Fibroblast of skin of back (primary cell): ENCODE measurements at regions not wholly inside any gene's neighbourhood (a gene's known extent, or its start where the extent isn't known, plus 50 kb on each side); places are given as distances from the start of the nearest gene placed in this dataset.
"Not testable (repeated sequence)": the region's sequence is repeated elsewhere in the genome, so short reads cannot be mapped to it uniquely, and the experiment has no call there.

Experiments
- DNase-seq: peaks from one replicate; pipeline ENCODE4 v3.0.0-alpha.2; 2013

DNA sequence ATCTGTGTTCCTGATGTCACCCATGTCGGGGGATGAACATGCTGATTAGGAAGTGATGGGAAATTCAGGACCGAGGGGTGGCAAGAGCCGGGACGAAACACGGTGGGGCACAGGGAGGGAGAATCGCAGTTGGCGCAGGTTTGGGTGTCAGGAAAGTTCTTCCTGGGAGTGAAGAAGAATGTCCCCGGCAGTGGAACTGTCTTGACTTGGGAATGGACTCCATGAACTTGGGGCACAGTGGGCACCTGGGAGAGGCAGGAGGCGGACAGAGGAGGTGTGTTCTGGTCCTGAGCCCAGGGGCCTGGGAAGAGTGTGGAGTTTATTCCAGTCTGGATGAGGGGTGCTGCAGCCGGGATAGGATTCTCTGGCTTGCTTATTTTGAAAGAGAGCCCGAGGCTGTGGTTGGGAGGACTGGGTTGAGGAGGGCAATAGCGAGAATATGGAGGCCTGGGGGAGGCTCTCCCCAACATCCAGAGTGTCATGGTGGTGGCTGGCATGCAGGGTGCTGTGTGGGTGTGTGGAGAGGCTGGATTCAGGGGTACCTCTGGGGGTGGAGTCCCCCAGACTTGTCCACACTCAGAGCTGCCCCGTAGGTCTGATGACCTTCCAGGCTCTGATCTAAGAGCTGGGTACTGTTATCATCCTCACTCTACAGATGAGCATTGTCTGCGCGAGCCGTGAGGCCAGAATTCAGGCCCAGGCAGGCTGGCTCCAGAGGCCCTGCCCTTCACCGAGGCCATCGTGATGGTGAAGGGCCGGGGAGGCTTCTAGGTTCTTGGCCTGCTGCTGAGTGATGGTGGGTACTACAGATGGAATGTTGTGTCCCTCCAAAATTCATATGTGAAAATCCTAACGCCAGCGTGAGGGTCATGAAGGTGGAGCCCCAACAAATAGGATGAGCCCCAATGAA is 274.5 kb upstream of the C1orf174 start:
- no peak for DNase-seq

DNA sequence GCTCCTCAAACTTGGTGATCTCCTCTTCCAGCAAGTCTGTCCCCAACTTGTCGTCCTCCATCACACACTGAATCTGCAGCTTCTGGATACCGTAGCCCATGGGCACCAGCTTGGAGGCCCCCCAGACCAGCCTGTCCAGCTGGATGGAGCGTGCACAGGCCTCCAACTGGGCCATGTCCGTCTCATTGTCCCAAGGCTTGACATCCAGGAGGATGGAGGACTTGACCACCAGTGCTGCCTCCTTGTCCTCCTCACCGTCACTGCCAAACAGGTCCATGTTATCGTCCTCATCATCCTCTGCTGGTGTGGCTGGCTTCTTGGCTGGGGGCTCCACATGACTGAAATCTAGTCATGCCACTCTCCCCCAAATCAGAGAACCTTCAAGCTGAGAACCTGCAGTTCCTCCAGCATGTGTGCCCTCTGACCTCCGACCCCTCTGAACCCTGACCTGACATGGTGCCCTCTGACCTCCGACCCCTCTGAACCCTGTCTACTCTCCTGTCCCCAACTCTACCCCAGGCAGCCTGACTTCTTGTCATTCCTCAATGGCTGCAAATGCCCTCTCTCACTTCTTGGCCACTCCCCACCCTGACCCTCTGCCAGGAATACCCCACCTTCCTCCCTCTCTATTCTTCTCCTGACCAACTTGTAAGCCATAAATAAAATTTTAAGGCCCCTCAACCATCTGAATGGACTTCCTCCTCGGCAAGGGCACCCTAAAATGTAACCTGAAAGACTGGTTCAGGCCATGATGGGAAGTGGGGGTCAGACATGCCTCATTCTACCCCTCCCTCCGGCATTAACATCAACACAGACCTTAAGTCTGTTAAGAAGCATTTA is 275.7 kb upstream of the C1orf174 start:
- no peak for DNase-seq

DNA sequence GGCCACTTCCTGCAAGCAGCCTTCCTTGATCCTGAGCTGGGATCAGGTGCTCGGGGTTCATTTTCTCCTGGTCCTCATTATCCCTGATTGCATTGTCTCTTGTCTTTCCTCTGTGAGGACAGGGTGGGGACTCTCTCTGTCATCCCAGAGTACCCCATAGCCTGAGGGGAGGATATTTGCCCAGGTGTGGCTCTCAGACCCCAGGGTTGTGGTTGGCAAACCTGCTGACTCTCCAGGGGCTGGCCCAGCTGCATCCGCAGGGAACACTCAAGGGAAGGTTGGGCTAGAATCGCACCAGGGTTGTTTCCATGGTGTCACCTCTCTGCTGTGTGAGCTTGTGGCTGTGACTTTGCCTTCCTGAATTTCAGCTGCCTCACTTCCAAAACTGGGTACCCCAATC is 276.8 kb upstream of the C1orf174 start:
- no peak for DNase-seq

DNA sequence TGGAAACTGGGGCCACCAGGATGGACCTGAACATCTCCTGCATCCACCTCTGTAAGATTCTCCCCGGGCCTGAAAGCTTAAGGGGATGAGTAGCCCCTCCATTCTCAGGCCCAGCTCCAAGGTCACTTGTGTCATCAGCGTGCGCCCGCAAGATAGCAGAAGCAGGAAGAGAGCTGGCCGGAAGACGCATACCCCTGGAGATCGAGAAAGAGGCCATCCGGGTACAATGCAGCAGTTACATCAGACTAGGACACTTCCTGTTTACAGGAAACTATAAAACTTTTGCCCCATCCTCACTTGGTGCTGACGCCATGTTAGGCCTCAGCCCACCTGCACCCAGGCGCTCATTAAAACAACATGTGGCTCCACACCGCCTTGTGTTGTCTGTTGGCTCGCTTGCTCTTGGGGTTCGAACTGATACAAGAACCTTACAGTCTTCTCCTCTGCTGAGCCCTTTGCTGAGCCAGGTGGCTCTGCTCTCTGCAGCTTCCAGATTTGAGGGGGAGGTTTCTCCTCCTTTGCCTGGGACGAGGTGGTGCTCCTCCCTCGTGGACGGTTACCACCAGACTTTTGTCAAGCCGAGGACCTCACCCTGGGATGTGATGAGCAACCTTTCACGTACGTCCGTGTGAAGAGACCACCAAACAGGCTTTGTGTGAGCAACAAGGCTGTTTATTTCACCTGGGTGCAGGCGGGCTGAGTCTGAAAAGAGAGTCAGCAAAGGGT is 277.5 kb upstream of the C1orf174 start:
- no peak for DNase-seq

DNA sequence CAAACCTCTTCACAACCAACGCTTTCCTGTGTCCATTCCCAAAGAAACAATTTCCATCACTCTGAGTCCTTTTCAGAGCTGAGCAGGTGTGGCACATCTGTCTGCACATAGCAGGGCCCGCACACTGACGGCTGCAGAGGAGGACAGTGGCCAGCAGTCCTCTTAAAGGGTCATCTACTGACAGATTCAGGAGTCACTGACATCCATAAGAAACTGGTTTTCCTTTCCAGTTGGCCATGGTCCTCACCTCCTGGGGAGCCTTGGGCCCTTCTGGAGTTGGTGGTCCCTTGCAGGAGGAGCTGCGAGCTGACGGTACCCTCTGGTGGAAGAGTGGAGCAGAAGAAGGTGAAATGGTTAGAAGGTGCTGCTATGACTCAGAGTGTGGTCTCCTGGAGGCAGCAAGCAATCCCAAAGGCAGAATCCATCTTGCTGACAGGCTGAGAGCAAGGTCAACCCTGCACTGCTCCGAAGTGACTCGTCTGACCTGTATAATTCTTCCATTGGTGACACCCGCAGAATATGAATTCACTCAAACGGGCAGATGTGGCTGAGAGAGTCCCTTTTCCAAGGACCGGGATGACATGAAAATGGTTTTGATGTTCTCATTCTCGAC is 278.5 kb upstream of the C1orf174 start:
- DNase-seq: no peak

DNA sequence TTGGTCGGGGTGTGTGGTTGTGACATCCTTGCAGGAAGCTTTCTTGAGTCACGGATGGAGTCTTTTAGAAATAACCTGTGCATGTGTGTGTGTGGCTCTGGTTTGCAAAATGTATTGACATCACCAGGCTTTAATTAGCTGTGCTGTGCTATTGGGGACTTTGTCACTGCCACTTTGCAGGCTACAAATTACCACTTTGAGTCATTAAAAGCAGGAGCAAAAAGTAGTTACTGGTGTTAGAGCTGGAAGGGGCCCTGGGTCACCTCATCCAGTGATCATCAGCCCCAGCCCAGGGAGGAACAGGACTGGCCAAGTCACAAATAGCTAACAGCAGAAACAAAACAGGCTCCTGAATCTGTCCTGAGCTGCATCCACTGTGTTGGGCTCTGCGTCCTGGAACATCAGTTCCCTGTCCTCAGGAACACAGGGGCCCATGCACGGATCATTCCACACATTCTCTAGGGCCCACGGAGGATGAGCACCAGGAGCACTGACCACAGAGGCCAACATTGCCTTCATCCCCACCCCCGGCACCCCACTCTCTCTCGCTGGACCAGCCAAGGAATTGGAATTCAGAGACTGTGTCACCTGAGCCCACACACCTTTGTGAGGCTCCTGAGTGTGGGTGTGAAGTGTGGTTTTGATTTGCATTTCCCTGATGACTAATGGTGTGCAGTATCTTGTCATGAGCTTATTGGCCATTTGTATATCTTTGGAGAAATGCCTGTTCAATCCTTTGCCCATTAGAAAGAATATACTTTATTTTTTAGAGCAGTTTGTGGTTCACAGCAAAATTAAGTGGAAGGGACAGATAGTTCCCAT is 280.1 kb upstream of the C1orf174 start:
- DNase-seq: no peak

DNA sequence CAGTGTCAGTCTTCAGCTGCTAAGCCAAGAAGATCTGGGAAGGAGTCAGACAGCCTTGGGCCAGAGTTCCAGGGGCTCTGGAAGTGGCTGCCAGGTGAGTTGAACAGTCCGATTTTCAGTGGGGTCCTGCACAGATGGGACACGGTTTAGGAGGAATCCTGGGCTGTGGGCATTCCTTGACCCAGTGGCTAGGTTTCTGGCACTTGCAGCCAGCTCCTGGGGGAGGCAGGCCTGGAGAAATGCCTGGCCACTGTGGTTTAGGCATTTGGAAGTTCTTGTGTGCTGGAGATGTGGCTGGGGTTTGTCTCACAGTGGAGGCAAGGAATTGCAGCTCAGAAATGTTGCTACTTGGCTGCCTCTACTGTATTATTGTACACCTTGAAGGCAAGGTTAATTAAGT is 286.4 kb upstream of the C1orf174 start:
- DNase-seq: not testable (repeated sequence)

DNA sequence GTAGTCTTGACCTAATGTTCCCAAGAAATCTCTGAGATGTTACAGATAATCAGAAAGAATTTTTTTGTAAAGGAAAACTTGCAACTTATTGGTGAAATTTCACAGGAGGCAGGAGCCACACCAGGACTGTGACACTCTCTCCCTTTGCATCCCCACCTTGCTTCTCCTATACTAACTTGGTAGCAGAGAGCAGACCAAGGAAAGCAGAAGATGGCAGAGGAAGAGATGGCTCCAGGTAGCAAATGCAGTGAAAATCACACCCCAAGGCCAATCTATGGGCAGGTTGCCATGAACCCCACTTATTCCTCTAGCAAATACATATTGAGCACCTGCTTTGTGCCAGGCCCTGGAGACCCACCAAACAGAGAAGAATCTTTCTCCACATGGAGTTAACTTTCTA is 303.4 kb upstream of the C1orf174 start:
- no peak for DNase-seq

DNA sequence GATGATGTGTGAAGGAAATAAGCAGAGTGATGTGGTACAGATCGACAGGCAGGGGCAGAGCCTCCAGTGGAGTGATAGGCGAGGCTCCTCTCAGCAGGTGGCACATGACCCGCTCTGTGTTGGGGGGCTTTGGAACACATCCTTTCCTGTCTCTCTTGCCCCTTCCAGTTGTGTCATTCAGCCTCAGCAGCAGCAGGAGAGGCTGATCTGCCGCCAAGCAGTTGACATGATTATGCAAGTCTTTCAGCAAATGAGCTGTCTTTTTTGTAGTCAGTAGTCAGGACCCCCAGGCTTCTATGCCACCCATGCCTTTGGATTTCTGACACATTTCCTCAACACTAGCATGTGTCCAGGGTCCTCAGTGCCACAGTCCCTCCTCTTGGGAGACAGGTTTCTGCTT is 307.1 kb upstream of the C1orf174 start:
- no peak for DNase-seq

DNA sequence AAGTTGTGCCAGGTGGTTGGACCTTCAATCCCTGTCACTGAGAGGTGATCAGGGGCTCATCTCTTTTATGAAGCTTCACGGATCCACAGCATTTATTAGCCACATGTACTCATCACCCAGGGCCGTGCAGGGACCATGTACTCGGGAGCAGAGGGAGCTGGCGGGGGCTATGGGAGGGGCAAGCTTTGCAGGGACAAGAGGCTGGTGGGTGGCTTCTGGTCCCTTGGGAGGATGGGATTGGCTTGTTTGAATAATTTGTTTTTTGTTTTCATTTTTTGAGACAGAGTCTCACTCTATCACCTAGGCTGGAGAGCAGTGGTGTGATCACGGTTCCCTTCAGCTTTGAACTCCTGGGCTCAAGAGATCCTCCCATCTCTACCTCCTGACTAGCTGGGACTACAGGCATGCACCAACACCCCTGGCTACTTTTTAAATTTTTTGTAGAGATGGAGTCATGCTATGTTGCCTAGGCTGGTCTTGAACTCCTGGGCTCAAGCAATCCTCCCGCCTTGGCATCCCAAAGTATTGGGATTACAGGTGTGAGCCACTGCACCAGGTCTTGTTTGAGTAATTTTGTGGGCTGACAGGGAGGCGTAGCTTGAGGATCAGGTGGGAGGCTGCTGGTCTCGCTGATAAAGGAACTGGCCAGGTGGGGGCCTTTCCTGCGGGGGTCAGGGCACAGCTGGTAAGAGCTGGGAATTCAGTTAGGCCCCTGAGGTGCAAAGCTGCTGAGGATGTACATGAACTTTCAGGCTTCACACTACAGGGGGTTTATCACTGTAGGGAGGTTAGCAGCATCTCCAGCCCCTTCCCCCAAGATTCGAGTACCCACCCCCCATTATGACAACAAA is 308.0 kb upstream of the C1orf174 start:
- no peak for DNase-seq

DNA sequence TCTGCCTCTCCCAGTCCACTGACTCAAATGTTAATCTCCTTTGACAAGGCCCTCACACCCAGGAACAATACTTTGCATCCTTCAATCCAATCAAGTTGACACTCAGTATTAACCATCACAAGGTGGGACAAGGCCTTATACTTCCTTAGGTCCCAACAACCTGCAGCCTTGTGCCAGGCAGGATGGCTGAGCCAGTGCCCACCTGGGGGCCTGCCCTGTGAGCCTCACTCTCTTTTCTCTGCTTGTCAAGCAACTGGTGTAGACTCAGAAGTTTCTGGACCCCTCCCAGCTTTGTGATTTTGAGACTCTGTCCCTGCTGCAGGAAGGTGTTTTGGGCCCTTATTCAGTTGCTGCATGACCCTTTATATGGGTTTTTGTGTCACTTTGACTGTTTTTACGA is 310.0 kb upstream of the C1orf174 start:
- DNase-seq: no peak

DNA sequence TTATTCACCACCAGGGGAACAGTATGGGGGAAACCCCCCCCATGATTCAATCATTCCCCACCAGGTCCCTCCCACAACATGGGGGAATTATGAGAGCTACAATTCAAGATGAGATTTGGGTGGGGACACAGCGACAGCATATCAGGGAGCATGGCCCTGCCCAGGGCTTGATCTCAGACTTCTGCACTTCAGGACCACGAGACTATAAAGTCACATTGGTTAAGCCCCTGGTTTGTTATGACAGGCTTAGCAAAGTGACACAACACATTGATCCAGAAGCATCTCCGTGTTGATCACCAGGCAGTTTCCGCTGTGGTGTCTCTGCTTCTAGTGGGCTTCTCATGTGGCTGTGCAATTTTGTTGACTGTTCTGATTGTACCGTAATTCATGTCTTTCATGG is 312.7 kb upstream of the C1orf174 start:
- DNase-seq: no peak

DNA sequence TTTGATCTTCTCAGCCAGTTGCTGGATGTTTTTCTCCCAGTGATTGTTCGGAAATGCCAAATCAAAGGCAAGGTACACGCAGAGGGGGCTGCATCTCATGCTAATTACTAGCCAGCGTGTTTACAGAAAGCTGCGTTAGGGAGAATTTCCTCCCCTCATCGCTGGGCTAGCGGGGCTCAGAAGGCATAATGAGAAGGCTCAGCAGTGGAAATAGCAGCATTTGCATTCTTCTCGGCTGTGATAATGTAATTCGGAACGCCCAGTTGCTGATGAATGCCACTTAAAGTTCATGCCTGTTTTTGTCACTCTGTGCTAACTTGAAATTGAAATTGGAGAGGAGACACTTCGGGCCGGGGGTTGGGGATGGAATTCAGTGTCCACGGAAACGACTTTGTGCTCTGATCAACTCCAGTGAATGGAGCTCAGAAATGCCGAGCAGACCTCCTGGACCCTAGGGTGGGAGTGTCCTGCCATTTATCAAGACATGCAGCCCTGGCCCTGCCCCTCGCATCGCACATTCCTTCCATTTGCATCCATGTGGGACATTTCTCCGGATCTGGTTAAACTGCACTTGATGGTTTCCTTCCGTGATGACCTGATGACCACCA is 313.4 kb upstream of the C1orf174 start:
- no peak for DNase-seq

DNA sequence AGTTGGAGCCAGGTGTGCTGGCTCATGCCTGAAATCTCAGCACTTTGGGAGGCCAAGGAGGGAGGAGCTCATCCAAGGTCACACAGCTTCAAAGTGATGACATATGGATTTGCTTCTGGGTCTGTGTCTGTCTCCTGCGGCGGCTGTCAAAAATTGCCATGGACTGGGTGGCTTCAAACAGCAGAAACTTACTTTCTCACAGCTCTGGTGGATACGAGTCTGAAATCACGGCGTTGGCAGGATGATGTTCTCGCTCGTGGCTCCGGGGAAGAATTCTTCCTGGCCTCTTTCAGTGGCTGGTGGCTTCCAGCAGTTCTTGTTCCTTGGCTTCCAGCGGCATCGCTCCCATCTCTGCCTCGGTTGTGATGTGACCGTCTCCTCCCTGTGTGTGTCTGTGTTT is 314.8 kb upstream of the C1orf174 start:
- DNase-seq: no peak

DNA sequence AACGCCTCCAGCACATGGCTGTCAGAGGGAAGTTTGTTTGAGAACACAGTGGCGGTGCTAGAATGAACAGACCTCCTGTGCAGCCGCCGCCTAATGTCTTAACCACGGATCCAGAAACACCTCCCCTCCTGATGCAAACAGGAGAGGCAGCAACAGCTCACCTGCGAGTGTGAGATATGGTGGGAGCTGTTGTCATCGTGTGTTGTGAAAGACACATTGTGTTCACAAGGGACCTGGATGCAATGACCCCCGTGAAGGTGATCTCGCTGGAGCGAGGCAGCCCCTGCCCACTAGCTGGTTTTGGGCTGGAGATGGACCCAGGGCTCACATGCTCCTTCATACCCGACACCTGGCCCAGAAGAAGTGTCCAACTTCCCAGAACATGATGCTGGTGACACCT is 315.3 kb upstream of the C1orf174 start:
- no peak for DNase-seq

DNA sequence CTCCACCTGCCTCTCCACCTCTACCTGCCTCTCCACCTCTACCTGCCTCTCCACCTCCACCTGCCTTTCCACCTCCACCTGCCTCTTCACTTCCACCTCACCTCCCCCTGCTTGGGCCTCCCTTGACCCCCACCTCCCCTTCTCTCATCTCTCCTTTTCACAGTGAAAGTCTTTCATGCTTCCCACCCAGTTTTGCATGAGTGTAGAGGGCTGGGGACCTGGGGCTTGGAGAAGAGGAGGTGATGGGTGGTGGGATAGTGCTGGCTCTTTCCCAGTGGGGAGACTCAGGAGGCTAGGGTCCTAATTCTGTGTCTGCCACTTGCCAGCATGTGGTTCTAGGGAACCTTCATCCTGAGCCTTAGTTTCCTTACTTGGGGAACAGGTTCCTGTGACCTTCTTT is 316.2 kb upstream of the C1orf174 start:
- DNase-seq: no peak

DNA sequence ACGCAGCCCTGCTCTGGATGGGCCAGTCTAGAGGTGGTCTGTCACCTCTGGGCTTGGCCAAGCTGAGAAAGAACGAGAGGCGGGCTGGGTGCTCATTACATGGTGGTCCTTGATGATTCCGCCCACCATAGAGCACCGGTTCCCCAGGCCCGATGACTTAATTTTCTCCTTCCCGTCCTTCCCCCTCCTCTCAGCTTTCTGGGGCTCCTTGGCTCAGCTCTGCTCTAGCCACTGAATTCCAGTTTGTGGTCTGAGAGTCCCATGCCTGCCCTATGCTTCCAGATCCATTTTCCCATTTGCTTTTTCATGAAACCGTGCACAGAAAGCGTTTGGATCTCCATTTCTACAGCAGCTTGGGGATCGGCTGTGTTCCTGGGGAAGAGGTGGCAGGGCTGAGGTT is 318.5 kb upstream of the C1orf174 start:
- DNase-seq: no peak

DNA sequence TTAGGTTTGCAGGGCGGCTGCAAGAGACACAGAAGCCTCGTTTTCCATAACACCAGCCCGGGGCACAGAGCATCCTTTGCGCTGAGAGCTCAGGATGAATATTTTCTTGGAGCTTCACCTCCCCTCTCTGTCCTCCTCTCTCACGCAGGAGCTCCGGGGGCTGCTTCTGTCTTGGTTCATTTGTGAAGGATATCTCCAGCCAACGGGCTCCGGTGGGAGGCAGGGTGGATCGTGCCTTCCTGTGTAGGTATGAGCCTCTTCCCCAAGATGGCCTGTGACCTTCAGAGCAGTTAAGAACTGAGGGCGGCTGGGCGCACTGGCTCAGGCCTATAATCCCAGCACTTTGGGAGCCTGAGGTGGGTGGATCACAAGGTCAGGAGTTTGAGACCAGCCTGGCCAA is 319.0 kb upstream of the C1orf174 start:
- no peak for DNase-seq

DNA sequence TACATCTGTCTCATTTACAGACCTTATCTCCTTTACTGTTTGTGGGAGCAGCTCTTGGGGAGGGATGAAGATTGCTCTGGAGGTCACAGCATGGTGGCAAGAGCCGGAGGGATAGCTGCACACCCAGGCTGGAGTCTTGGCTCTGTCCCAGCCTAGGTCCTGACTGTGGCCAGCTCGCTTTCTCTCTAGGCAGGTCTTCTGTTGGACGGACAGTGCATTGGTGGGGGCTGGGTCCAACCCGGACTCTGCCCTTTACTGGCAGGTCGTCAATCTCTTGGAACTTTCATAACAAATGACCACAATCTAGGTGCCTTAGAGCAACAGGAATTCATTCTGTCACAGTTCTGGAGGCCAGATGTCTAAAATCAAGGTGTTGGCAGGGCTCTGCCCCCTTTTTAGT is 319.8 kb upstream of the C1orf174 start:
- no peak for DNase-seq

DNA sequence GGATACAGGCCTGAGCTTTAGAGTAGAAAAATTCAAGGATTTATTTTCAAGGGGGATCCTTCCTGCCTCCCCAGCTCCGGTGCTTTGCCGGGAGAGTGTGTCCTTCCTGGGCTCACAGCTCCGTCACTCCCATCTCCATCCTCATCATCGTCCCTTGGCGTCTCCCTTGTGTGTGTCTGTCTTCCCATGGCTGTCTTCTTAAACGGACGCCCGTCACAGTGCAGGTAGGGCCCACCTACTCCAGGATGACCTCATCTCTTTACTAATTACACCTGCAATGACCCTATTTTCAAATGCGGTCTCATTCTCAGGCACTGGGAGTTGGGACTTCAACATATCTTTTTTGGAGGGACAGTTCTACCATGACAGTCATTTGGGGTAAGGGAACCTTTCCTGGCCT is 320.3 kb upstream of the C1orf174 start:
- no peak for DNase-seq
